Thyroid gland (tissue), 4 donors: ENCODE measurements at regions not wholly inside any gene's neighbourhood (a gene's known extent, or its start where the extent isn't known, plus 50 kb on each side); places are given as distances from the start of the nearest gene placed in this dataset.

Source experiments
- CTCF ChIP-seq, 6 experiments: fragments of 200-600 bp in 3 of 6; fragments of 450-650 bp in 3 of 6; sonication (generic) in 3 of 6; IDR thresholded peaks; one replicate each; pipeline ENCODE4 v1.5.1; 2016 to 2019; ENCODE audit warnings: antibody characterized with exemption in 6 of 6, mild to moderate bottlenecking in 2 of 6, inconsistent platforms in 1 of 6, moderate library complexity in 1 of 6
- POLR2A ChIP-seq, 2 donors: fragments of 450-650 bp; IDR thresholded peaks; one replicate each; pipeline ENCODE4 v1.6.1; 2017; ENCODE audit warnings: antibody characterized with exemption in 2 of 2, mild to moderate bottlenecking in 2 of 2, moderate library complexity in 1 of 2

- TF ChIP-seq POLR2A (IDR thresholded peaks at IDR 0.05) = no peak
- TF ChIP-seq CTCF (IDR thresholded peaks at IDR 0.05) = no peak
Measured at GRCh38 chr14:38718519-38718918, 384.5 kb downstream of the SEC23A start.
